ENCODE measurements at regions not wholly inside any gene's neighbourhood (a gene's known extent, or its start where the extent isn't known, plus 50 kb on each side); places are given as distances from the start of the nearest gene placed in this dataset.

DNA sequence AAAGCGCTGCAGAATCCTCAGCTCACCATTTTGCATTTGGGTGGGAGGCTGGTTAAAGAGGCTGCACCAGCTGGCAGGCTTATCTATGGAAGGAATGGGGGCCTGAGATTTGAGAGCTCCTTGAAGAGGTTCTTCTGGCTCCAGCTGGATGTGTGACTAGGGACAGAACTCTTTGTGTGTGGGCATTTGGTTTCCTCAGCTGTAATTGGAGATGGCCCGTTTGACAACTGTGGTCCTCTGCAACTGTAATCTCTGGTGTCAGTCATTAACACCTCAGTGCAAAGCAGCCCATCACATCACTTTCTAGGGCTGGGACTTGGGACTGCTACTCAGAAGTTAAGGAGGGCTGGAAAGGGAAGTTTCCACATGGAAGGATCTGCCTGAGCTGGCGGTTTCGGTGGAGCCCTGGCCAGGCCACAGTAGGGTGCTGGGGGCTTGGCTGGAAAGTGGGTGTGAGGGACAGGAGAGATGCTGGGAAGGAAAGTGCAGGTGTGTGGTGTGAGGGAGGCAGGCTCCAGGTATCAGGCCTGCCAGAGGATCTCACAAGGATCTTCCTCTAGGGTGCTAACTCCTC lies 193.8 kb downstream of the GADD45G start:
- no peak for TF ChIP-seq ZNF274 (IDR thresholded peaks at IDR 0.05; ENCODE audit: low read depth, low read length)
- TF ChIP-seq SUZ12 (IDR thresholded peaks at IDR 0.05; ENCODE audit: extremely low read depth, insufficient read depth, insufficient read length) = no peak
- TF ChIP-seq YY1 (IDR thresholded peaks at IDR 0.05; ENCODE audit: insufficient read depth, insufficient read length) = no peak
